GM18868 (cell line): ENCODE measurements at regions not wholly inside any gene's neighbourhood (a gene's known extent, or its start where the extent isn't known, plus 50 kb on each side); places are given as distances from the start of the nearest gene placed in this dataset.
"Not testable (repeated sequence)": the region's sequence is repeated elsewhere in the genome, so short reads cannot be mapped to it uniquely, and the experiment has no call there.

ENCODE experiments used
- ATAC-seq: cut with Tn5 transposase; IDR thresholded peaks from one replicate; pipeline ENCODE4 v1.9.1; 2021; ENCODE audit warnings: mild to moderate bottlenecking, moderate library complexity; ENCODE audit not compliant: unreplicated experiment

- no peak for ATAC-seq
Observed at GRCh38 chr5:158039911-158040347, 181.0 kb upstream of the CLINT1 start.

DNA sequence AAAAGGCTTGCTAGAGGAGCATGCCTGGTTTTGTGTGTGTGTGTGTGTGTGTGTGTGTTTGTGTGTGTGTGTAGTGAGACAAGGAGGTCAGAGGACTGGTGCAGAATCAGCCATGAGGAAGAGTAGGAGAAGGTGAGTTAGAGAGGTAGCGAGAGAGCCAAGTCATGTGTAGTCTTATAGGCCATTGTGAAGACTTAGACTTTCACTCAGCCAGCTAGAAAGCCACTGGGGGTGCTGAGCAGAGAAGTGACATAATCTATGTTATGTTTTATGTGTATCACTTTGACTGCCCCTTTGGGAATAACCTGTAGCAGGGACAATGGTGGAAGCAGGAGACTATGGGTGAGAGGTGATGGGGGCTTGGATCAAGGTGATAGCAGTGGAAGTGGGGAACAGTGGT, 180.5 kb upstream of the CLINT1 start:
- ATAC-seq: no peak

- ATAC-seq: not testable (repeated sequence)
Observed at GRCh38 chr5:158036983-158037595, 178.1 kb upstream of the CLINT1 start.

DNA sequence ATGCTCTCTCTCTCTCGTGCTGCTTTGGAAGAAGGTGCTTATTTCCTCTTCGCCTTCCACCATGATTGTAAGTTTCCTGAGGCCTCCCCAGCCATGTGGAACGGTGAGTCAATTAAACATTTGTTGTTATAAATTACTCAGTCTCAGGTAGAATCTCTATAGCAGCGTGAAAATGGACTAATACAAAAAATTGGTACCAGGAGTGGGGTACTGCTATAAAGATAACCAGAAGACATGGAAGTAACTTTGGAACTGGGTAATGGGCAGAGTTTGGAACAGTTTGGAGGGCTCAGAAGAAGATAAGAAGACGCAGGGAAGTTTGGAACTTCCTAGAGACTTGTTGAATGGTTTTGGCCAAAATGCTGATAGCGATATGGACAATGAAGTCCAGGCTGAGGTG, 175.6 kb upstream of the CLINT1 start:
- not testable (repeated sequence) for ATAC-seq

- ATAC-seq: no peak
Observed at GRCh38 chr5:158033724-158034123, 174.8 kb upstream of the CLINT1 start.

DNA sequence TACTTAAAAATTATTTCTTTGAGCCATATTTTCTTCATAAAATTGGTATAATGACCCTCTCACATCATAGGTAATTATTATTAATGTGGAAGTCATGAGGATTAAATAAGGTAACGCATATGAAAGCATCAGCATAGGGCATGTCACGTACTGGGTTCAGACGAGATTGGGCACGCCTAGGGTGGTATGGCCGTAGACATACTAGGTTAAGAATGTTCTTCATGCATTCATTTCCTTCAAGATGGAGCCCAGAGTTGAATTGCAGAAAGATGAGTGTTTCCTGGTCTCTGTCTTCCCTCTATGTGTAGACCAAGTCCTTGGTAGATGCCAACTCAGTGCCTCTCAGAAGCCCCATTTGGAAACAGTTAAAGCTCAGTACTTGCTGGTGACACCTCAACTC, 174.1 kb upstream of the CLINT1 start:
- no peak for ATAC-seq

GRCh38 chr5:158032246-158032645, 173.3 kb upstream of the CLINT1 start:
- ATAC-seq: no peak

- ATAC-seq: no peak
Observed at GRCh38 chr5:158027806-158028775, 169.1 kb upstream of the CLINT1 start.

DNA sequence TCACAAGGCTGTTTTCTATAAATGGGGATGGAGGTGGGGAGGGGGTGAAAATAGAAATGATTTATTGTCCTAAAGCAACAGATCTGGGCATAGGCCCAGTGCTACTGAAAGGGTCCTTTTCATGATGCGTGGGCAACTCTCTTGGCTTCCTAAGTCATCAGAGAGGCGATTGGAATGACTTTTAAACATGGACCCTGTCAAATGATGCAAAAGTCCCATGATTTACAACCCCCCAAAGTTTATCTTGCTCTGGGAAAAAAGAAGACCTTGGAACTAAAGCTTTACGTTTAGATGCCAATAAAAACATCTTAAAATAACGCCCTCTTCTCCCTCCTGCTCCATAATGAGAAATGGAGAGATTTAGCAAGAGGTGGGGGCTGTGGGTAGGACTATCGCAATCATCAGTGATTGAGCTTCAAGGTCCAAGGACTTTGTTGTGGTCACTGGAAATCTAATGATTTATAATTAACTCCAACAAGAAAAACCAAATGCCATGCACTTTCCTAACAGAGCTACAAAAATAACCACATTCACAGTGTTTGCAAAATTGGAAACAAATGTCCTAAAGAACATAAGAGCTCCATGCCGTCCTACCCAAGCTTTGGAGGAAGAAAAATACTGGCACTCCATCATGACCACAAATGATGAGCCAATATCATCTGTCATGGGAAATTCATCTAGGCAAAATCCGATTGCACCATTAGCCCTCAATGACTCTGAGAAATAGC, 167.5 kb upstream of the CLINT1 start:
- ATAC-seq: no peak

- ATAC-seq: no peak
Observed at GRCh38 chr5:158023266-158023665, 164.3 kb upstream of the CLINT1 start.

DNA sequence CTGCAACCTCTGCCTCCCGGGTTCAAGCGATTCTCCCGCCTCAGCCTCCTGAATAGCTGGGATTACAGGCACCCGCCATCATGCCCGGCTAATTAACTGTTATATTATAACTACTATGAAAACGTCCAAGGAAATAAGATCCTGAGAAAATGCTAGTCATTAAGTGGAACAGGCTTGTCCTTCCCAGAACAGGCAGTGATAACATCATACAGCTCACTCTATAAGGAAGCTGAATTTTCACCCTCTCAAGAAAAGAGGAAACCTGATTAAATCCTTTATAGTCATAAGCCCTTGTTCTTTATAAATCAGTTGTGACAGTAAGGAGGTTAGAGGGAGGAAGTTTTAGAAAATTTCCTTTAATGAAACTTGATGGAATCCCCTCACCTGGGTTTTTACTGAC, 163.9 kb upstream of the CLINT1 start:
- no peak for ATAC-seq

DNA sequence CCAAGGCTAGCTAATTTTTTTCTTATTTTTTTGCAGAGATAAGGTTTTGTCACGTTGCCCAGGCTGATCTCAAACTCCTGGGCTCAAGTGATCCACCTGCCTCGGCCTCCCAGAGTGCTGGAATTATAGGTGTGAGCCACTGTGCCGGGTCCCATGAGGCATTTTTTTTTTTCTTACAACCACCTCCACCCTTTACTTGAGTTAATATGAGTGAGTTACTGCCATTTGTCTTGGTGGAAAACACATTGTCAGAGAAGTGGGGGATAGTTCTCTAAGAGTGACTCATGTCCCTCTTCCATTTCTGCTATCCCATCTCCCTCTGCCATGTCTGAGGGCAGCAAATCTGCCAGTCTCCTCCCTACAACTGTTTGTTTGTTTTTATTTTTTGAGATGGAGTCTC, 163.4 kb upstream of the CLINT1 start:
- ATAC-seq: no peak

GRCh38 chr5:158020555-158021418, 161.8 kb upstream of the CLINT1 start:
- ATAC-seq: no peak

GRCh38 chr5:158017469-158017868, 158.5 kb upstream of the CLINT1 start:
- no peak for ATAC-seq

DNA sequence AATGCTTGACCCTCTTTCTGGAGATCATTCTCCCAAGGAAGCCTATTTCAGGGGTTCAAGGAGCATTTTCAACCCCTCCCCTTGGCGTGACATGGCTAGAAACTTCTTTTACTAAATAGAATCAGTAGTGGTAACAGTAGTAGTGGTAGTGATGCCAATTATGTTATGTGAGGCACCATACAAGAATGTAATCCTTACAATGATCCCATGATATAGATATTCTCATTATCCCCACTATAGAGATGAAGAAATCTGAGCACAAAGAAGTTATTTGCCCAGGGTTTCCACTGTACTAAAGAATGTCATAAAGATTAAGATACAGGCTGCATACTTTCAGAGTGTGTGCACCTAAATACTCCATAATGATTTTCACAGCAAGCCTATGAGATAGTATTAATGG, 155.4 kb upstream of the CLINT1 start:
- no peak for ATAC-seq

GRCh38 chr5:158013939-158014338, 155.0 kb upstream of the CLINT1 start:
- no peak for ATAC-seq

- no peak for ATAC-seq
Observed at GRCh38 chr5:158013303-158013702, 154.4 kb upstream of the CLINT1 start.

GRCh38 chr5:158011422-158011821, 152.5 kb upstream of the CLINT1 start:
- ATAC-seq: no peak

DNA sequence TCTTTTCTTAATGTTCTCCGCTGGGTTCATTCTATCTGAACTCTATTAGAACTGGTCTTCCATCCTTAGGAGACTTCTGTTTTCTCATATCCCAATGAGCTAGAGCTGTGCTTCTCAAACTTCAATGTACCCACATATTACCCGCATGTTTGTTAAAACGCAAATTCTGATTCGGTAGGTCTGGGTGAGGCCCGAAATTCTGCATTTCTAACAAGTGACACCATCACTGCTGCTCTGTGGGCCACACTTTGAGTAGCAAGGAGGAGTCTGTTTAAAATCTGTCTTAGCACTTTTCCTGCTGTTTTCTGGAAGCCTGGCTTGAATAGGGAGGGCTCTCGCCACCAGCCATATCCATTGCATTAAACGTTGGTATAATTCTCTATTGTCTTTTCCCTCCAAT, 151.9 kb upstream of the CLINT1 start:
- ATAC-seq: no peak

GRCh38 chr5:158007336-158007735, 148.4 kb upstream of the CLINT1 start:
- ATAC-seq: no peak

DNA sequence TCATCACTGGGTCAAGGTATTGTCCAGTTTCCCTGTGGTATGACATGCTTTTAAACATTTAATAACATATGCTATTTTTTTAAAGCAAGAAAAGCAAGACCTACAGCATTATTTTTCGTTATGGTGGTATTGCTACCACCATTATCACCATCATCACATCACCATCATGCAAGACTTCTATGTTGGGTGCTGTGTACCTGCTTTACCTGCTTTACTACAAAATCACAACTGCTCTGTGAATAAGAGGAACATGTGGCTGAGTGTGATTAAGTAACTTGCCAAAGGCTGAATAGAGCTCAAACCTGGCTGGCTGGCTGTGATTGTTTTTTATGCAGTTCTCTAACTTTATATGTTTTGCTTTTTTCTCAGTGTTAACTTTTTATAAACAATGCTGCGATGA, 140.8 kb upstream of the CLINT1 start:
- ATAC-seq: no peak
